BJ (cell line): ENCODE measurements at regions not wholly inside any gene's neighbourhood (a gene's known extent, or its start where the extent isn't known, plus 50 kb on each side); places are given as distances from the start of the nearest gene placed in this dataset.

Experiments used
- CTCF ChIA-PET: fragments of 350-600 bp; formaldehyde crosslinking; extraction: SDS; loops from one replicate; lab custom pipeline; 2021; ENCODE audit warnings: antibody characterized with exemption, inconsistent platforms; lab: Yijun Ruan, JAX
- POLR2A ChIA-PET: fragments of 300-600 bp; sonication (Branson Sonifier 250); formaldehyde crosslinking; extraction: SDS; loops from one replicate; lab custom pipeline; 2021; ENCODE audit warnings: antibody characterized with exemption; lab: Charles Lee
- DNase-seq: peaks from one replicate; pipeline ENCODE4 v3.0.0-alpha.2; 2011; ENCODE audit warnings: low read depth
- H3K27me3 ChIP-seq: 2 replicates; pipeline ENCODE4 v1.6.0; 2011; ENCODE audit warnings: low read length; ENCODE audit not compliant: control insufficient read depth, insufficient read depth
- H3K36me3 ChIP-seq: 2 replicates; pipeline ENCODE4 v1.5.1; 2011; ENCODE audit warnings: low read length; ENCODE audit not compliant: control insufficient read depth, insufficient read depth
- H3K4me3 ChIP-seq: 2 replicates; pipeline ENCODE4 v1.5.1; 2011; ENCODE audit warnings: low read depth, mild to moderate bottlenecking, control low read depth, low read length
- CTCF ChIP-seq: IDR thresholded peaks from 2 replicates; pipeline ENCODE4 v1.5.1; 2011; ENCODE audit warnings: low read depth, mild to moderate bottlenecking, control low read depth, inconsistent platforms, low read length, moderate library complexity; ENCODE audit not compliant: insufficient read depth

- no peak overlapping the region for H3K4me3 ChIP-seq
- no peaks in the 10 kb centered on the region for H3K36me3 ChIP-seq
- H3K27me3 ChIP-seq, result no peaks in the 10 kb centered on the region
- POLR2A ChIA-PET, result no interaction called here
- TF ChIP-seq CTCF, result no peak
- CTCF ChIA-PET, result no interaction called here
- no peak for DNase-seq
Measured at GRCh38 chr7:420142-421093, 99.2 kb downstream of the PDGFA start.

GRCh38 chr7:421136-421991 is 98.3 kb downstream of the PDGFA start:
- no peak for DNase-seq
- no peak for TF ChIP-seq CTCF
- Histone ChIP-seq H3K27me3 (no peaks in the 10 kb centered on the region; the same call in 1 of the 2 replicates), H3K4me3 (no peak overlapping the region), H3K36me3 (no peaks in the 10 kb centered on the region)
- ChIA-PET POLR2A (no interaction called here), CTCF (interaction anchor here (1.0 kb wide), 1 partner anchor 25 kb away, joined by 5 read pairs; no protein-coding TSS in a partner anchor)

GRCh38 chr7:422191-422885 is 97.3 kb downstream of the PDGFA start:
- TF ChIP-seq CTCF, result no peak
- Histone ChIP-seq H3K4me3 (no peak overlapping the region), H3K27me3 (no peaks in the 10 kb centered on the region; the same call in 1 of the 2 replicates), H3K36me3 (no peaks in the 10 kb centered on the region)
- no peak for DNase-seq
- ChIA-PET CTCF (interaction anchor here (0.6 to 1.0 kb wide), 2 partner anchors 24 to 75 kb away, joined by 3 to 5 read pairs; no protein-coding TSS in a partner anchor), POLR2A (no interaction called here)

- Histone ChIP-seq H3K36me3 (no peaks in the 10 kb centered on the region), H3K4me3 (no peak overlapping the region), H3K27me3 (no peaks in the 10 kb centered on the region; the same call in 1 of the 2 replicates)
- no peak for TF ChIP-seq CTCF
- POLR2A ChIA-PET, result no interaction called here
- CTCF ChIA-PET, result interaction anchor here (0.6 to 1.0 kb wide), 2 partner anchors 76 to 364 kb away, joined by 3 read pairs; no protein-coding TSS in a partner anchor
- DNase-seq, result no peak
Measured at GRCh38 chr7:422886-423225, 96.8 kb downstream of the PDGFA start.
